HG02759 (cell line): ENCODE measurements at regions not wholly inside any gene's neighbourhood (a gene's known extent, or its start where the extent isn't known, plus 50 kb on each side); places are given as distances from the start of the nearest gene placed in this dataset.

Experiments used
- ATAC-seq: cut with Tn5 transposase; IDR thresholded peaks from one replicate; pipeline ENCODE4 v1.9.1; 2021; ENCODE audit warnings: mild to moderate bottlenecking, moderate library complexity; ENCODE audit not compliant: unreplicated experiment

- no peak for ATAC-seq
These were observed 224.2 kb downstream of the RBM43 start for GRCh38 chr2:151037434-151037833.

- ATAC-seq: no peak
These were observed 228.1 kb downstream of the RBM43 start for GRCh38 chr2:151033271-151034248.

GRCh38 chr2:151032741-151033191 is 228.9 kb downstream of the RBM43 start:
- ATAC-seq: no peak

GRCh38 chr2:151030663-151031230 is 230.9 kb downstream of the RBM43 start:
- ATAC-seq: no peak

GRCh38 chr2:151029406-151030157 is 232.1 kb downstream of the RBM43 start:
- peak; percentile 50 for ATAC-seq

- ATAC-seq: no peak
These were observed 232.9 kb downstream of the RBM43 start for GRCh38 chr2:151028691-151029176.

- no peak for ATAC-seq
These were observed 234.5 kb downstream of the RBM43 start for GRCh38 chr2:151027151-151027550.

- no peak for ATAC-seq
These were observed 235.8 kb downstream of the RBM43 start for GRCh38 chr2:151025816-151026215.

- no peak for ATAC-seq
These were observed 236.9 kb downstream of the RBM43 start for GRCh38 chr2:151024696-151025251.

GRCh38 chr2:151021747-151022452 is 239.8 kb downstream of the RBM43 start:
- no peak for ATAC-seq

- peak; percentile 85 for ATAC-seq
These were observed 241.3 kb downstream of the RBM43 start for GRCh38 chr2:151020411-151020810.

- ATAC-seq: no peak
These were observed 252.1 kb downstream of the RBM43 start for GRCh38 chr2:151009437-151010175.

- no peak for ATAC-seq
These were observed 254.3 kb downstream of the RBM43 start for GRCh38 chr2:151007365-151007764.

GRCh38 chr2:151002959-151003600 is 258.6 kb downstream of the RBM43 start:
- no peak for ATAC-seq

GRCh38 chr2:150997702-150998440 is 263.8 kb downstream of the RBM43 start:
- no peak for ATAC-seq

GRCh38 chr2:150997066-150997465 is 264.6 kb downstream of the RBM43 start:
- ATAC-seq: no peak

- no peak for ATAC-seq
These were observed 267.6 kb downstream of the RBM43 start for GRCh38 chr2:150994076-150994475.

GRCh38 chr2:150989969-150990368 is 271.7 kb downstream of the RBM43 start:
- ATAC-seq: no peak
